ENCODE measurements at regions not wholly inside any gene's neighbourhood (a gene's known extent, or its start where the extent isn't known, plus 50 kb on each side); places are given as distances from the start of the nearest gene placed in this dataset.

GRCh38 chr2:8554296-8554806 is 127.5 kb upstream of the ID2 start:
- TF ChIP-seq, protein P1, sequence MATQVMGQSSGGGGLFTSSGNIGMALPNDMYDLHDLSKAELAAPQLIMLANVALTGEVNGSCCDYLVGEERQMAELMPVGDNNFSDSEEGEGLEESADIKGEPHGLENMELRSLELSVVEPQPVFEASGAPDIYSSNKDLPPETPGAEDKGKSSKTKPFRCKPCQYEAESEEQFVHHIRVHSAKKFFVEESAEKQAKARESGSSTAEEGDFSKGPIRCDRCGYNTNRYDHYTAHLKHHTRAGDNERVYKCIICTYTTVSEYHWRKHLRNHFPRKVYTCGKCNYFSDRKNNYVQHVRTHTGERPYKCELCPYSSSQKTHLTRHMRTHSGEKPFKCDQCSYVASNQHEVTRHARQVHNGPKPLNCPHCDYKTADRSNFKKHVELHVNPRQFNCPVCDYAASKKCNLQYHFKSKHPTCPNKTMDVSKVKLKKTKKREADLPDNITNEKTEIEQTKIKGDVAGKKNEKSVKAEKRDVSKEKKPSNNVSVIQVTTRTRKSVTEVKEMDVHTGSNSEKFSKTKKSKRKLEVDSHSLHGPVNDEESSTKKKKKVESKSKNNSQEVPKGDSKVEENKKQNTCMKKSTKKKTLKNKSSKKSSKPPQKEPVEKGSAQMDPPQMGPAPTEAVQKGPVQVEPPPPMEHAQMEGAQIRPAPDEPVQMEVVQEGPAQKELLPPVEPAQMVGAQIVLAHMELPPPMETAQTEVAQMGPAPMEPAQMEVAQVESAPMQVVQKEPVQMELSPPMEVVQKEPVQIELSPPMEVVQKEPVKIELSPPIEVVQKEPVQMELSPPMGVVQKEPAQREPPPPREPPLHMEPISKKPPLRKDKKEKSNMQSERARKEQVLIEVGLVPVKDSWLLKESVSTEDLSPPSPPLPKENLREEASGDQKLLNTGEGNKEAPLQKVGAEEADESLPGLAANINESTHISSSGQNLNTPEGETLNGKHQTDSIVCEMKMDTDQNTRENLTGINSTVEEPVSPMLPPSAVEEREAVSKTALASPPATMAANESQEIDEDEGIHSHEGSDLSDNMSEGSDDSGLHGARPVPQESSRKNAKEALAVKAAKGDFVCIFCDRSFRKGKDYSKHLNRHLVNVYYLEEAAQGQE (IDR thresholded peaks at IDR 0.05; ENCODE audit: insufficient read depth in 1 of 2, low read depth in 2 of 2, low read length in 2 of 2) = no peak
- TF ChIP-seq POLR2AphosphoS5 (IDR thresholded peaks at IDR 0.05; ENCODE audit: low read depth, low read length) (no peak), SIN3A (IDR thresholded peaks at IDR 0.05; ENCODE audit: borderline replicate concordance, insufficient read depth, low read length) (no peak), TAF1 (IDR thresholded peaks at IDR 0.05; ENCODE audit: borderline replicate concordance, insufficient read depth, low read length) (no peak), FOXP2 (optimal IDR thresholded peaks at IDR 0.05; ENCODE audit: borderline replicate concordance, extremely low read depth, extremely low read length, insufficient read depth) (no peak)
